HepG2 (cell line): ENCODE measurements at regions not wholly inside any gene's neighbourhood (a gene's known extent, or its start where the extent isn't known, plus 50 kb on each side); places are given as distances from the start of the nearest gene placed in this dataset.

Source experiments
- ARID5B ChIP-seq: IDR thresholded peaks from 2 replicates; pipeline ENCODE4 v1.4.0; 2020; ENCODE audit warnings: mild to moderate bottlenecking, missing genetic modification reagents
- CTCF ChIP-seq: sonication (generic); formaldehyde crosslinking; IDR thresholded peaks from 2 replicates; pipeline ENCODE4 v1.5.0; 2020; ENCODE audit warnings: mild to moderate bottlenecking, missing genetic modification reagents, moderate library complexity
- DMTF1 ChIP-seq: sonication (generic); formaldehyde crosslinking; IDR thresholded peaks from 2 replicates; pipeline ENCODE4 v1.4.0; 2020; ENCODE audit warnings: mild to moderate bottlenecking, missing genetic modification reagents
- HOXA3 ChIP-seq: sonication (generic); formaldehyde crosslinking; IDR thresholded peaks from 2 replicates; pipeline ENCODE4 v1.5.0; 2020; ENCODE audit warnings: missing genetic modification reagents
- KDM6A ChIP-seq: IDR thresholded peaks from 2 replicates; pipeline ENCODE4 v1.6.1; 2016; ENCODE audit warnings: low read depth
- RORA ChIP-seq: sonication (generic); formaldehyde crosslinking; IDR thresholded peaks from 2 replicates; pipeline ENCODE4 v1.5.0; 2020; ENCODE audit warnings: mild to moderate bottlenecking, missing genetic modification reagents, moderate library complexity
- ZKSCAN1 ChIP-seq: fragments of 150-350 bp; IDR thresholded peaks from 2 replicates; pipeline ENCODE4 v1.6.1; 2014; ENCODE audit warnings: low read length
- ZNF121 ChIP-seq: sonication (generic); formaldehyde crosslinking; IDR thresholded peaks from 2 replicates; pipeline ENCODE4 v1.5.0; 2020; ENCODE audit warnings: mild to moderate bottlenecking, missing genetic modification reagents
- ZNF44 ChIP-seq: sonication (generic); formaldehyde crosslinking; IDR thresholded peaks from 2 replicates; pipeline ENCODE4 v1.5.1; 2020; ENCODE audit warnings: mild to moderate bottlenecking, missing genetic modification reagents
- ZNF616 ChIP-seq: sonication (generic); formaldehyde crosslinking; IDR thresholded peaks from 2 replicates; pipeline ENCODE4 v1.5.0; 2020; ENCODE audit warnings: low read depth, mild to moderate bottlenecking, missing genetic modification reagents

- peak; percentile 15; the same call in 1 of the 2 replicates for TF ChIP-seq ARID5B
- TF ChIP-seq KDM6A (CRISPR knock-in tag), result no peak
- no peak for TF ChIP-seq ZKSCAN1
- TF ChIP-seq HOXA3 (CRISPR knock-in tag), result no peak
- TF ChIP-seq CTCF (CRISPR knock-in tag), result peak; percentile 60
- TF ChIP-seq RORA (CRISPR knock-in tag), result no peak
- TF ChIP-seq ZNF121, result no peak
- TF ChIP-seq DMTF1, result no peak
- no peak for TF ChIP-seq ZNF44
- TF ChIP-seq ZNF616, result no peak
Measured at GRCh38 chr2:111663471-111664274, 220.3 kb downstream of the ANAPC1 start (continued).
